SK-N-SH treated with all-trans-retinoic acid at 6 μM for 48 hours (cell line): ENCODE measurements at regions not wholly inside any gene's neighbourhood (a gene's known extent, or its start where the extent isn't known, plus 50 kb on each side); places are given as distances from the start of the nearest gene placed in this dataset.

Experiments
- ATAC-seq: fragments of 200-7000 bp; cut with Tn5 transposase; 3 replicates; pipeline ENCODE4 v1.9.1; 2020; ENCODE audit warnings: mild to moderate bottlenecking, moderate library complexity
- ARNTL ChIP-seq: fragments of 450-650 bp; formaldehyde crosslinking; IDR thresholded peaks from 2 replicates; pipeline ENCODE4 v1.5.0; 2020; ENCODE audit warnings: low read depth, mild to moderate bottlenecking, moderate library complexity, borderline replicate concordance
- BACH2 ChIP-seq: fragments of 250-450 bp; sonication (Bioruptor Pico); IDR thresholded peaks from 2 replicates; pipeline ENCODE4 v1.9.0; 2021; ENCODE audit warnings: mild to moderate bottlenecking, borderline replicate concordance
- CSDC2 ChIP-seq: fragments of 250-450 bp; sonication (Bioruptor Pico); IDR thresholded peaks from 2 replicates; pipeline ENCODE4 v1.5.0; 2020; ENCODE audit warnings: mild to moderate bottlenecking, moderate library complexity
- CSRNP3 ChIP-seq: fragments of 250-450 bp; sonication (Bioruptor Pico); IDR thresholded peaks from 2 replicates; pipeline ENCODE4 v1.5.1; 2021; ENCODE audit warnings: mild to moderate bottlenecking, moderate library complexity
- ESRRG ChIP-seq: fragments of 250-450 bp; sonication (Bioruptor Pico); IDR thresholded peaks from 2 replicates; pipeline ENCODE4 v1.6.1; 2021; ENCODE audit warnings: mild to moderate bottlenecking
- GLIS3 ChIP-seq: fragments of 250-450 bp; sonication (Bioruptor Pico); IDR thresholded peaks from 2 replicates; pipeline ENCODE4 v1.5.0; 2020; ENCODE audit warnings: mild to moderate bottlenecking, moderate library complexity
- ISL1 ChIP-seq: fragments of 250-450 bp; sonication (Bioruptor Pico); IDR thresholded peaks from 2 replicates; pipeline ENCODE4 v2.1.2; 2022; ENCODE audit warnings: mild to moderate bottlenecking, moderate library complexity
- OSR1 ChIP-seq: fragments of 250-450 bp; sonication (Bioruptor Pico); IDR thresholded peaks from 2 replicates; pipeline ENCODE4 v1.8.0; 2022; ENCODE audit warnings: moderate library complexity, mild to moderate bottlenecking, inconsistent platforms
- PATZ1 ChIP-seq: fragments of 250-450 bp; sonication (Bioruptor Pico); IDR thresholded peaks from 2 replicates; pipeline ENCODE4 v1.8.0; 2020; ENCODE audit warnings: mild to moderate bottlenecking, moderate library complexity, borderline replicate concordance
- POU6F1 ChIP-seq: fragments of 250-450 bp; sonication (Bioruptor Pico); IDR thresholded peaks from 2 replicates; pipeline ENCODE4 v1.8.0; 2021; ENCODE audit warnings: low read depth, mild to moderate bottlenecking, moderate library complexity, borderline replicate concordance
- PPARA ChIP-seq: fragments of 250-450 bp; sonication (Bioruptor Pico); IDR thresholded peaks from 2 replicates; pipeline ENCODE4 v1.5.0; 2020; ENCODE audit warnings: mild to moderate bottlenecking, borderline replicate concordance
- RARB ChIP-seq: fragments of 250-450 bp; sonication (Bioruptor Pico); IDR thresholded peaks from 2 replicates; pipeline ENCODE4 v1.8.0; 2021; ENCODE audit warnings: mild to moderate bottlenecking, moderate library complexity
- SNAI2 ChIP-seq: fragments of 250-450 bp; sonication (Bioruptor Pico); IDR thresholded peaks from 2 replicates; pipeline ENCODE4 v1.5.0; 2020; ENCODE audit warnings: mild to moderate bottlenecking, moderate library complexity
- TCF4 ChIP-seq: fragments of 250-450 bp; sonication (Bioruptor Pico); IDR thresholded peaks from 2 replicates; pipeline ENCODE4 v1.8.0; 2021; ENCODE audit warnings: mild to moderate bottlenecking, moderate library complexity, borderline replicate concordance
- TOX ChIP-seq: fragments of 250-450 bp; sonication (Bioruptor Pico); IDR thresholded peaks from 2 replicates; pipeline ENCODE4 v1.8.0; 2021; ENCODE audit warnings: mild to moderate bottlenecking, moderate library complexity, borderline replicate concordance
- TSHZ2 ChIP-seq: fragments of 250-450 bp; sonication (Bioruptor Pico); IDR thresholded peaks from 2 replicates; pipeline ENCODE4 v1.5.0; 2020; ENCODE audit warnings: mild to moderate bottlenecking, moderate library complexity
- ZC3H10 ChIP-seq: fragments of 250-450 bp; sonication (Bioruptor Pico); IDR thresholded peaks from 2 replicates; pipeline ENCODE4 v1.5.1; 2021; ENCODE audit warnings: mild to moderate bottlenecking, moderate library complexity
- ZFP3 ChIP-seq: fragments of 250-450 bp; sonication (Bioruptor Pico); IDR thresholded peaks from 2 replicates; pipeline ENCODE4 v1.5.0; 2020; ENCODE audit warnings: mild to moderate bottlenecking, moderate library complexity
- ZNF565 ChIP-seq: fragments of 450-650 bp; formaldehyde crosslinking; conservative IDR thresholded peaks from 2 replicates; pipeline ENCODE4 v1.5.0; 2020; ENCODE audit warnings: low read depth, mild to moderate bottlenecking, moderate library complexity
- ZNF70 ChIP-seq: fragments of 450-650 bp; formaldehyde crosslinking; IDR thresholded peaks from 2 replicates; pipeline ENCODE4 v1.5.0; 2020; ENCODE audit warnings: mild to moderate bottlenecking, moderate library complexity
- ZNF8 ChIP-seq: fragments of 450-650 bp; formaldehyde crosslinking; IDR thresholded peaks from 2 replicates; pipeline ENCODE4 v1.5.0; 2020; ENCODE audit warnings: mild to moderate bottlenecking, moderate library complexity
- TF ChIP-seq, protein P1 (sequence below): fragments of 250-450 bp; sonication (Bioruptor Pico); IDR thresholded peaks from 2 replicates; pipeline ENCODE4 v1.5.1; 2020; ENCODE audit warnings: low read depth, mild to moderate bottlenecking, moderate library complexity

GRCh38 chr9:90022474-90022873 is 417.7 kb downstream of the GADD45G start:
- TF ChIP-seq, protein P1, sequence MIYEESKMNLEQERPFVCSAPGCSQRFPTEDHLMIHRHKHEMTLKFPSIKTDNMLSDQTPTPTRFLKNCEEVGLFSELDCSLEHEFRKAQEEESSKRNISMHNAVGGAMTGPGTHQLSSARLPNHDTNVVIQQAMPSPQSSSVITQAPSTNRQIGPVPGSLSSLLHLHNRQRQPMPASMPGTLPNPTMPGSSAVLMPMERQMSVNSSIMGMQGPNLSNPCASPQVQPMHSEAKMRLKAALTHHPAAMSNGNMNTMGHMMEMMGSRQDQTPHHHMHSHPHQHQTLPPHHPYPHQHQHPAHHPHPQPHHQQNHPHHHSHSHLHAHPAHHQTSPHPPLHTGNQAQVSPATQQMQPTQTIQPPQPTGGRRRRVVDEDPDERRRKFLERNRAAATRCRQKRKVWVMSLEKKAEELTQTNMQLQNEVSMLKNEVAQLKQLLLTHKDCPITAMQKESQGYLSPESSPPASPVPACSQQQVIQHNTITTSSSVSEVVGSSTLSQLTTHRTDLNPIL (CRISPR knock-in tag), result no peak
- no peak for TF ChIP-seq TOX (CRISPR knock-in tag)
- no peak for TF ChIP-seq OSR1 (CRISPR knock-in tag)
- TF ChIP-seq ISL1 (CRISPR knock-in tag), result no peak
- no peak for TF ChIP-seq POU6F1 (CRISPR knock-in tag)
- no peak for TF ChIP-seq PATZ1 (CRISPR knock-in tag)
- TF ChIP-seq, all 23 proteins: peak for 0
- ATAC-seq, result no peak

DNA sequence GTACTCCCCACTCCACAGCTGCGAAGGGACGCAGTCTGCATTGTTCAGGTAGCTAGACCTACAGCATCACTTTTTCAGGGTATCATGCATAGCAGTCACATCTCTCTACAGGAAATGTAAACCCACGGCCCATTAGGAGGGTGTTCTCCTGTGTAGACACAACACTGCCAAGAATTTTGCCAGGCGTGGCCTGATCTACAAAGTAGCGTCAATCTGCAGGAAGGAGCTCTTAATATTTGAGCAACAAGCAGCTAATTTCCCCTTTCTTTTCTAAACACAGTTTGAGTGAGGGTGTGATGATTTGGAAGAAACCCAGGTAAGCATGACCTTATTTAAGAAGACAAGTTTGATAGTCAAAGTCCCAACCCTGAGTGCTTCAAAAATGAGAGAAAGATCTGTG is 419.0 kb downstream of the GADD45G start:
- ATAC-seq, result no peak
- TF ChIP-seq PATZ1 (CRISPR knock-in tag) (no peak), RARB (CRISPR knock-in tag) (no peak), ZC3H10 (no peak), GLIS3 (CRISPR knock-in tag) (no peak), ZNF8 (CRISPR knock-in tag) (no peak), ESRRG (CRISPR knock-in tag) (no peak), ZFP3 (no peak), TOX (CRISPR knock-in tag) (no peak), ARNTL (CRISPR knock-in tag) (no peak), PPARA (CRISPR knock-in tag) (no peak), SNAI2 (CRISPR knock-in tag) (no peak), TSHZ2 (no peak), ZNF565 (CRISPR knock-in tag) (no peak), OSR1 (CRISPR knock-in tag) (no peak), TCF4 (CRISPR knock-in tag) (no peak)

- no peak for ATAC-seq
- TF ChIP-seq ZNF8 (CRISPR knock-in tag) (no peak), TCF4 (CRISPR knock-in tag) (no peak), BACH2 (CRISPR knock-in tag) (no peak), GLIS3 (CRISPR knock-in tag) (no peak), ZC3H10 (no peak), TSHZ2 (no peak), ZNF70 (CRISPR knock-in tag) (no peak), CSDC2 (CRISPR knock-in tag) (no peak), PPARA (CRISPR knock-in tag) (no peak), ESRRG (CRISPR knock-in tag) (no peak), CSRNP3 (CRISPR knock-in tag) (no peak)
- TF ChIP-seq, protein P1 (CRISPR knock-in tag), result no peak
Measured at GRCh38 chr9:90024409-90024808, 419.6 kb downstream of the GADD45G start.
